NCI-H2081 (cell line): ENCODE measurements at regions not wholly inside any gene's neighbourhood (a gene's known extent, or its start where the extent isn't known, plus 50 kb on each side); places are given as distances from the start of the nearest gene placed in this dataset.

Source experiments
- DNase-seq, 2 experiments: peaks; one replicate each; lab custom pipeline; 2025; lab: John Stamatoyannopoulos, UW

DNA sequence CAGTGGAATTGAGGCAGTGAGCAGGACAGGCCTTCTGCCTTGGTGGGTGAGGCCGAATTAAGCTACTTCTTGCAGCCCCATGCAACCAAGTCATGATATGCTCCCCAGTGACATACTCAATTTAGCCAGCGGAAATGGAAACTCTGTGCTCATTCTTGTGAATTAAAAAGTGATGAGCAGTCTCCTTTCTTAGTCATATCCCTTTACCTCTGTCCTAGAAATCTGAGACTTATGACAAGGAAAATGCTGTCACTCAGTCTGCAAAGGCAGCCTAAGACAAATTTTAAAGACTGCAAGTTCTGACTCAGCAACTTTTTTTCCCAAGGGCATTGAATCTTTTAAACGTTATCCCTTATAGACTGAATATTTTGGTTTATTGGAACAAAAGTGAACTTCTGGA, 218.2 kb downstream of the SH3BP4 start:
- DNase-seq, result no peak

- peak; percentile 80 to 92 for DNase-seq
These were observed 219.0 kb downstream of the SH3BP4 start for GRCh38 chr2:235170536-235171521.

DNA sequence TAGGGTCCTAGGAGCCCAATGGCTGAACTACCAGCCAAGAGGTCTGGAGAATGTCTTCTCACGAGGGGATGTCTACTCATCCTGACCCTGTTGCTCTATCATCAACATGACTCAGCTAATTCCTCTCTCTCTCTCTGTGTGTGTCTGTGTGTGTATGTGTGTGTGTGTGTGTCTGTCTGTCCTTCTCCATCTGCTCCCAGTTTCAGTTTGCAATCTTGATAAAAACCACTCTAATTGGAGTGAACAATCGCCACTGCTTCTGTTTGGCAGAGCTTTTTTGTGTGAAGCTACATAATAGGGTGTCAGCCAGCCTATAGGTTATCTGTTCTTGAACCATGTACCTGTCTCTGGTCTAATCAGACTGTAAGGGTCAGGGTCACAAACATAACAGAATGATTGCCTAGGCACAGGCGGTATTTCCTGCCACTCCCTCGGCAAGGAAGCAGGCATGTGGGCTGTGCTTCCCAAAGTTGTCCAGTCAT, 219.8 kb downstream of the SH3BP4 start:
- no peak for DNase-seq

GRCh38 chr2:235180642-235181041, 228.8 kb downstream of the SH3BP4 start:
- no peak for DNase-seq

DNA sequence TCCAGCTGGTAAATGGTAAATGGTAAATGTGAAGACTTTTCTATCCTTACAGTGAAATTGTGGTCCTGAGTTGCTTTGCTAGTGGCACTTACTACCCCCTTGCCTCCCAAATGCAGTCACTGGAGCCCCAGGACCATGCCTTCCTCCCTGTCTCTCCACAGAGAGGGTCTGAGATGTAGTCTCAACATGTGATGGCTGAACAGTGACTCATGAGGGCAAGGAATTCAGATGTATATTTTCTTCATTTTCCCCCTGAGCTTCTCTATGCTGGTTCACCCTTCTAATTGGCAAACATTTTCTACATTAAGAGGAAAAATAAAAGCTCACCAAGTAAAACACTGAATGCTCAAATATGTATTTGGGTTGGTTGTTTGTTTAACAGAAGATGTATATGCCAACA, 232.0 kb downstream of the SH3BP4 start:
- no peak for DNase-seq

DNA sequence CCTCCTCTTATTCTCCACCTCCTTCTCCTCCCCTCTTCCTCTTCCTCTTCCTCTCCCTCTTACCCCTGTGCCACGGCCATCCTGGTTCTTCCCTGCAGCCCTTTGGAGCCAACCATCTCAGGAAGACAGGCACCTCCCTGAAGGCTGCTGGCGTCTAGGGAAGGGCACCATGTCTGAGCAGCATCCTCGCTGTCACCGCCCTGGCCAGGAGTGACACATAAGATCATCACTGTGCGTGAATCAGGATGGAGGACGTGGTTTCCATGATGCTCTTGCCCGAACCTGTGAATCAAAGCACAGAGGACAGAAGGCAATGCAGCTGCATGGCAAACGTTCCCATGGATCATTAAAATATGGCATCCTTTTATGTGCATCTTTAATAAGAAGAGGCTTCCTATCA, 236.0 kb downstream of the SH3BP4 start:
- no peak for DNase-seq

DNA sequence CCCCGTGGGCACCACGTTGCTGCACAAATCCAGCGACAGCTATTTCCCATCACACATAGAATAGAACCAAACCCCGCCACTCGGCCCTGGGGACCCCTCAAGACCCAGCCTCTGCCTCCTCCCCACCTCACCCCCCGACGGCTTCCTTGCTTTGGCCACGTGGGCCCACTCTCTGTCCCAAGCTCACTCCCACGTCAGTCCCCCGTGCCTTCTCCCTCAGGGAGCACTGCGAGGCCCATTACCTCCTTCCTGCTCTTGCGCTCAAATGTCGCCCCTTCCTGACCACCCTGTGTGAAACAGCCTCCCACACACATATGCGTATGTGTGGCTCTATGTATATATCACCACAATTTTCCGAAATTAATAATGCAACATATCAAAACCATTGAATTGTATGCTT, 239.7 kb downstream of the SH3BP4 start:
- no peak for DNase-seq

DNA sequence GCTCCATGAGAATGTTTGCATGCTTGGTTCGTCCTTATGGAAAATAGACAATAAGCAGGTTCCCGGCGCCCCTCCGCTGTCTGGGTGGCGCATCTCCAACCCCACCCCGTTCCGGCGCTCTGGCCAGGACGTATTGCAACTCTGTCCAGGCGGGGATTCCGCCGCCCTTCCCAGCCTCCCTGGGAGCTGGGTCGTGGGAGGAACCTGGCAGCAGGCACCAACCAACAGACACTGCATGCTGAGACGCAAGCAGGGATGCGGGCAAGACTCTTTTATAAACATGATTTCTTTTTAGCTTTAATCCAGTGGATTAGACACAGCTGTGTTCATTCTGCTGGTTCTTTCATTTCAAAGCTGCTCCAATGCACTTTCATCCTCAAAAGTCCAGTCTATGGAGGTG, 240.2 kb downstream of the SH3BP4 start:
- no peak for DNase-seq

DNA sequence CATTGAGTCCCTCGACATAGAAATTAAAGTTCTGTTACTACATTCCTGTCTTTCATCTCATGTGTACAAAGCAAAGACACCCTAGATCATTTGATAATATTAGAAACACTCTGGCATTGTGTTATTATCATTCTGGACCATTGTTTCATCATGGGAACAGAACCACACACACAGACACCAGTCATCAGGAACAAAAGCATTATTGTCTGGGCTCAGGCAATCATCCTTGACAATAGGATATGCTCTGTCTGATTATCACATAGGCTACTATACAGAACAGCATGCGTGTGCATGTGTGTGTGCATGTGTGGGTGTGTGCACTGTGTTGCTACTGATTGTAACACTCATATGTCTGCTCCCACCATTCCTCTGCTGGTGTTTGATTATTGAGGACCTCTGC, 242.5 kb downstream of the SH3BP4 start:
- DNase-seq, result no peak

DNA sequence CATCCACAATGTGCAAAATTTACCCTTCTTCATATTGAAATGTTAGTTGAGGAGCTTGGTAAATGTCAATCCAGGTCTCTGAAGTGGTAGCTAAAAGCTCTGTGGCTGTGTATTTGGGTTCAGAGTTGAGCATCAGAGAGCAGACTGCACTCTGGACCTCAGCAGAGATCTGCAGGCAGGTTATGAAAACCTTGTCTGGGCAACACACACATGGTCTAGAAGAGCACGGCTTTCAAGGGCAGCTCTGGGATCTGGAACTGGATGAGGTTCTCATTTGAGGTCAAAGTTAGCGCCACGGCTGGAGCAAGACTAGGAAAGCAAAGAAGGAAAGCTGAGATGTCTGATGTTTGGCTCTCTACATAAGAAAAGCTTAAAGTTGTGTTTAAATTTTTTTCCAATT, 243.0 kb downstream of the SH3BP4 start:
- DNase-seq, result no peak

GRCh38 chr2:235195921-235196320, 244.1 kb downstream of the SH3BP4 start:
- no peak for DNase-seq

GRCh38 chr2:235199128-235199527, 247.3 kb downstream of the SH3BP4 start:
- no peak for DNase-seq

DNA sequence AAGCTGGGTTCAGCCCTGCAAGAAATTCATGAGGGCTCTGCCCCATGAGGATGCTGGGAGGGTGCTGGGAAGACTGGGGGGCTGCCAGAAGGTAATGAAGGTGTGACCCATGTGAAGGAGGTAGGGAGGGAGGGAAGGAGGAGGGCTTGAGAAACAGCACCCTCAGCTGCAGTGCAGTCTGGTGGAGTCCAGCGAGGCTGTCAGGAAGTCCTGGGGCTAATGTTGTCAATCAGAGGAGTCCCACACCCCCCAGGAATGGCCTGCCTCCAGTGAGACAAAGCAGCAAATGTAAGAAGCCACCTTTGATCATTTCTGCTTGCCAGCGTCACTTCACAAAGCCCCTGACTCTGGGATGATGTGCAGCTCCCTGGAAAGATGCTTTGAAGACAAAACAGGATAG, 248.4 kb downstream of the SH3BP4 start:
- DNase-seq, result no peak

DNA sequence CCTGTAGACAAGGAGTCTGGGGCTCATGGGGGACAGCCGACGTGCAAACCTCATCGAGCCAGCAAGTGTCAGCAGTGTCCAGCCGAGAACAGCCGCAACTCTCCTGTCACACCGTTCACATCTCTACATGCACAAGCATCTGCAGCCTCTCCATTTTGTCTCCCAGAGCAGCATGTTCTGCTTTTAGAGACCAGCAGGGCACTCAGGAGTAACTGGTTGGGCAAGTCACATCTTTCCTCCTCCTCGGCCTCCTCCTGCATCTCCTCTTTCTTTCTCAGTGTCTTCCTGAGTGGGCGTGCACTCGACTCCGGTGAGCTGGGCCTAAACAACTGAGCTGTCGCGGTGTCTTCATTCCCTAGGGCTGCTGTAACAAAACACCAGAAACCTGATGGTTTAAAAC, 249.9 kb downstream of the SH3BP4 start:
- DNase-seq, result no peak

- no peak for DNase-seq
These were observed 253.1 kb downstream of the SH3BP4 start for GRCh38 chr2:235204948-235205347.

- no peak for DNase-seq
These were observed 254.6 kb downstream of the SH3BP4 start for GRCh38 chr2:235206399-235206798.

- DNase-seq, result no peak
These were observed 255.3 kb downstream of the SH3BP4 start for GRCh38 chr2:235206980-235207579.

DNA sequence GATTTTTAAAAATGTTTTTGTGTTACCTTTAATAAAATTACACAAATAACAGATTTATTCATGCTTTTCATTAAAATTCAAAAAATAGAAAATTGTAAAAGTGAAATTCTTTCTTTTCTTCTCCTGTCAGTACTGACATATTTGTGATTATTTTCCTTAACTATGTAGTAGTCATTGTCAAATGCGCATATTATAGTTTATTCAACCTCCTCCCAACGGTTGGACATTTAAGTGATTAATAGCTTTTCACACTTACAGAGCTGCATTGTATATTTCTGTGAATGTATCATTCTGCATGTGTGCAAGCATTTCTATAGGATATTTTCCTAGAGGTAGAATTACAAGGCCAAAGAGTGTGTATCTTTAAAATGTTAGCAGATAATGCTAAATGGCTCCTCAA, 259.2 kb downstream of the SH3BP4 start:
- no peak for DNase-seq

GRCh38 chr2:235212501-235213158, 260.8 kb downstream of the SH3BP4 start:
- no peak for DNase-seq

- DNase-seq, result no peak
These were observed 263.4 kb downstream of the SH3BP4 start for GRCh38 chr2:235215248-235215647.

- no peak for DNase-seq
These were observed 265.1 kb downstream of the SH3BP4 start for GRCh38 chr2:235216901-235217300.

DNA sequence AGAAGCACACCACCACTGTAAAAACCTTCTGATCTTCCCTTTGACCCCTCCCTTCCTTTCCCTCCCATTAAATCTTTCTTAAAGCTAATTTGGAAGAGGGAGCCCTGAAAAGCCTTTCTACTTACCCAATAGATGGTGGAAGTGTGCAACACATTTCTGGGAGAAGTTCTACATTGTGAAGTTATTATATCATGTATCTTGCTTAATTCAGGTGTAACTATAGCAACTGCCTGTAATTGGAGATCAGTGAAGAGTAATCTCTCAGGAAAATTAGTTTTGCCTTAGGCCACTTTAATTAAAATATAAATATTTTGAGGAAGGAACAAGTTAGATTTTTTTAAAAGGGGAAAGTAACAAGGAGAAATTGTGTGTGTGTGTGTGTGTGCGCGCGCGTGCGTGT, 266.0 kb downstream of the SH3BP4 start:
- DNase-seq, result no peak

DNA sequence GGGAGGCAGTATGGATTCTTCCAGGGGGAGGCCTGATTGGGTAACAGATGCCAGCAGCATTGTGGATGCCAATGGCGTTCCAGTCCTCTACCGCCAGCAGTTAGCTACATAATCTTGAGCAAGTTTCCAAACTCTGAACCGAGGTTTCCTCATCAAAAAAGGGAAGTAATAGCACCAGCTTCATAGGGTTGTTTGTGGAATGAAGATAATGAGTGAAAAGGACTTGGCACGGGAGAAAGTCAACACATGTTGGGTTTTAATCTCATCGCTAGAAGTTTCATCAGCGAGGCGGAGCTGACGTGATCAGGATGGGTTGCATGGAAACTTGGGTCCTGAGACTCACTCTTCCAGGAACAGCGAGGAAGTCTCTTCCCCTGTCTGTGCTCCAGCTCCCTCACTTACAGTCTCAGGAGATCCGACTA, 266.7 kb downstream of the SH3BP4 start:
- DNase-seq, result no peak
